HG03045 (cell line): ENCODE measurements at regions not wholly inside any gene's neighbourhood (a gene's known extent, or its start where the extent isn't known, plus 50 kb on each side); places are given as distances from the start of the nearest gene placed in this dataset.
"Not testable (repeated sequence)": the region's sequence is repeated elsewhere in the genome, so short reads cannot be mapped to it uniquely, and the experiment has no call there.

Experiments
- ATAC-seq: cut with Tn5 transposase; IDR thresholded peaks from one replicate; pipeline ENCODE4 v1.9.1; 2021; ENCODE audit warnings: mild to moderate bottlenecking, moderate library complexity; ENCODE audit not compliant: unreplicated experiment

GRCh38 chrX:148080593-148080992 lies 99.5 kb downstream of the FMR1NB start:
- no peak for ATAC-seq

- no peak for ATAC-seq
Observed at GRCh38 chrX:148084611-148085010, 103.5 kb downstream of the FMR1NB start.

GRCh38 chrX:148120151-148120550 lies 139.0 kb downstream of the FMR1NB start:
- ATAC-seq = no peak

GRCh38 chrX:148120999-148121623 lies 140.0 kb downstream of the FMR1NB start:
- no peak for ATAC-seq

- ATAC-seq = not testable (repeated sequence)
Observed at GRCh38 chrX:148128872-148129505, 147.9 kb downstream of the FMR1NB start.

GRCh38 chrX:148133105-148133725 lies 152.1 kb downstream of the FMR1NB start:
- ATAC-seq = no peak

- ATAC-seq = no peak
Observed at GRCh38 chrX:148134578-148134977, 153.4 kb downstream of the FMR1NB start.

- no peak for ATAC-seq
Observed at GRCh38 chrX:148135738-148136137, 154.6 kb downstream of the FMR1NB start.

GRCh38 chrX:148146121-148146520 lies 165.0 kb downstream of the FMR1NB start:
- no peak for ATAC-seq

GRCh38 chrX:148156986-148157385 lies 175.8 kb downstream of the FMR1NB start:
- ATAC-seq = no peak

- no peak for ATAC-seq
Observed at GRCh38 chrX:148159796-148160195, 178.7 kb downstream of the FMR1NB start.

- ATAC-seq = no peak
Observed at GRCh38 chrX:148161701-148162100, 180.6 kb downstream of the FMR1NB start.

- ATAC-seq = no peak
Observed at GRCh38 chrX:148185631-148186030, 204.5 kb downstream of the FMR1NB start.

GRCh38 chrX:148192547-148192946 lies 211.4 kb downstream of the FMR1NB start:
- ATAC-seq = no peak

GRCh38 chrX:148193759-148194158 lies 212.6 kb downstream of the FMR1NB start:
- no peak for ATAC-seq

GRCh38 chrX:148203531-148203930 lies 222.4 kb downstream of the FMR1NB start:
- no peak for ATAC-seq

GRCh38 chrX:148204195-148204594 lies 223.1 kb downstream of the FMR1NB start:
- no peak for ATAC-seq

GRCh38 chrX:148214786-148215185 lies 233.6 kb downstream of the FMR1NB start:
- ATAC-seq = no peak

GRCh38 chrX:148215726-148216125 lies 234.6 kb downstream of the FMR1NB start:
- ATAC-seq = no peak

GRCh38 chrX:148223361-148223760 lies 242.2 kb downstream of the FMR1NB start:
- ATAC-seq = no peak

GRCh38 chrX:148228521-148228920 lies 247.4 kb downstream of the FMR1NB start:
- no peak for ATAC-seq

- no peak for ATAC-seq
Observed at GRCh38 chrX:148229801-148230303, 248.7 kb downstream of the FMR1NB start.
